GM12878 (cell line): ENCODE measurements at regions not wholly inside any gene's neighbourhood (a gene's known extent, or its start where the extent isn't known, plus 50 kb on each side); places are given as distances from the start of the nearest gene placed in this dataset.

Experiments used
- ATAC-seq: fragments of 200-7000 bp; cut with Tn5 transposase; 3 replicates; pipeline ENCODE4 v1.9.1; 2020; ENCODE audit warnings: mild to moderate bottlenecking, moderate library complexity
- BruUV-seq: library from RNA; stranded (reverse); fragments of 400-500 nt; replicated peaks from 2 replicates; lab custom pipeline; 2021; lab: Mats Ljungman, UMichigan
- CTCF ChIA-PET: fragments of 300-600 bp; sonication (Branson Sonifier 250); formaldehyde crosslinking; extraction: SDS; loops from one replicate; lab custom pipeline; 2021; ENCODE audit warnings: inconsistent platforms; lab: Yijun Ruan, JAX
- POLR2A ChIA-PET: fragments of 350-600 bp; formaldehyde crosslinking; extraction: SDS; loops from one replicate; lab custom pipeline; 2021; ENCODE audit warnings: inconsistent platforms; lab: Charles Lee
- RAD21 ChIA-PET: fragments of 300-600 bp; sonication (Branson Sonifier 250); formaldehyde crosslinking; loops from one replicate; lab custom pipeline; 2023; ENCODE audit warnings: antibody characterized with exemption; ENCODE audit not compliant: unreplicated experiment; lab: Charles Lee
- SMC1A ChIA-PET: fragments of 300-600 bp; sonication (Branson Sonifier 250); formaldehyde crosslinking; loops from one replicate; lab custom pipeline; 2023; ENCODE audit not compliant: unreplicated experiment, uncharacterized antibody; lab: Charles Lee
- DNase-seq: peaks from one replicate; pipeline ENCODE4 v3.0.0-alpha.2; 2011; ENCODE audit warnings: low read depth, low spot score
- FAIRE-seq: peaks from 3 replicates; lab custom pipeline; 2011; peaks lifted over from hg19 to GRCh38; lab: Jason Lieb, UNC
- H2AFZ ChIP-seq: 2 replicates; pipeline ENCODE4 v1.6.0; 2011; ENCODE audit warnings: low read depth, low read length, control low read depth; ENCODE audit not compliant: control insufficient read depth
- H3K27ac ChIP-seq: 2 replicates; pipeline ENCODE4 v1.5.1; 2011; ENCODE audit warnings: control low read depth; ENCODE audit not compliant: control insufficient read depth, insufficient read depth
- H3K27me3 ChIP-seq, 2 experiments: replicated peaks in 1 of 2; 2 replicates each; pipeline versions ENCODE4 v1.6.0 to v1.6.1; 2011; ENCODE audit warnings: low read length in 1 of 2; ENCODE audit not compliant: control insufficient read depth in 2 of 2, insufficient read depth in 2 of 2
- H3K36me3 ChIP-seq, 2 experiments: 2 replicates each; pipeline ENCODE4 v1.5.1; 2011; ENCODE audit warnings: low read length in 1 of 2; ENCODE audit not compliant: control insufficient read depth in 2 of 2, insufficient read depth in 2 of 2
- H3K4me1 ChIP-seq: 2 replicates; pipeline ENCODE4 v1.6.1; 2011; ENCODE audit warnings: mild to moderate bottlenecking, low read length, moderate library complexity, mixed read lengths; ENCODE audit not compliant: control insufficient read depth, insufficient read depth
- H3K4me2 ChIP-seq: 2 replicates; pipeline ENCODE4 v1.6.0; 2011; ENCODE audit warnings: control low read depth; ENCODE audit not compliant: control insufficient read depth, insufficient read depth
- H3K4me3 ChIP-seq: fragments of 200-600 bp; sonication (generic); 2 replicates; pipeline ENCODE4 v1.5.1; 2016
- H3K79me2 ChIP-seq: 2 replicates; pipeline ENCODE4 v1.6.0; 2011; ENCODE audit warnings: low read length; ENCODE audit not compliant: control insufficient read depth, insufficient read depth
- H3K9ac ChIP-seq: 2 replicates; pipeline ENCODE4 v1.8.0; 2011; ENCODE audit warnings: low read length, control low read depth, mixed read lengths; ENCODE audit not compliant: control insufficient read depth, insufficient read depth
- H3K9me3 ChIP-seq: replicated peaks from 3 replicates; pipeline ENCODE4 v1.5.1; 2011; ENCODE audit warnings: mild to moderate bottlenecking, low read length; ENCODE audit not compliant: control insufficient read depth, insufficient read depth
- H4K20me1 ChIP-seq: 2 replicates; pipeline ENCODE4 v1.6.0; 2011; ENCODE audit not compliant: control insufficient read depth, insufficient read depth
- ATF7 ChIP-seq: fragments of 450-650 bp; IDR thresholded peaks from 2 replicates; pipeline ENCODE4 v1.6.1; 2016; ENCODE audit warnings: low read depth, mild to moderate bottlenecking
- SMARCA5 ChIP-seq: fragments of 450-650 bp; IDR thresholded peaks from 2 replicates; pipeline ENCODE4 v1.6.1; 2017; ENCODE audit warnings: mild to moderate bottlenecking
- SREBF1 ChIP-seq: IDR thresholded peaks from 2 replicates; pipeline ENCODE4 v1.6.1; 2012; ENCODE audit warnings: mild to moderate bottlenecking, low read length
- STAT3 ChIP-seq: IDR thresholded peaks from 2 replicates; pipeline ENCODE4 v1.6.1; 2011; ENCODE audit warnings: low read depth, low read length, improper control_type of control experiment
- SUPT20H ChIP-seq: IDR thresholded peaks from 2 replicates; pipeline ENCODE4 v1.6.1; 2011; ENCODE audit warnings: low read depth, mild to moderate bottlenecking, low read length, moderate library complexity, borderline replicate concordance; ENCODE audit not compliant: control insufficient read depth
- TBL1XR1 ChIP-seq: IDR thresholded peaks from 2 replicates; pipeline ENCODE4 v1.6.1; 2012; ENCODE audit warnings: low read depth, low read length, improper control_type of control experiment
- WGBS: methylation state at CpG from one replicate; pipeline ENCODE4 v1.1.6; 2016; ENCODE audit warnings: low lambda C conversion rate; ENCODE audit not compliant: insufficient replicate concordance, insufficient coverage; ENCODE audit errors: missing lambda C conversion rate; 5-methylcytosine and 5-hydroxymethylcytosine counted together
- in situ Hi-C: fragments of 300-500 bp; cut with MboI; formaldehyde crosslinking; loops from 9 replicates; pipeline ENCODE4 v1.14.3; 2018; ENCODE audit warnings: mixed read lengths
- intact Hi-C: fragments of 100-400 bp; cut with micrococcal nuclease; formaldehyde crosslinking; loops from one replicate; pipeline ENCODE4 v1.14.2; 2022; ENCODE audit not compliant: unreplicated experiment
- TF ChIP-seq, protein P1 (sequence below): fragments of 450-650 bp; IDR thresholded peaks from 2 replicates; pipeline ENCODE4 v1.6.1; 2017; ENCODE audit warnings: mild to moderate bottlenecking, low read depth, inconsistent platforms; ENCODE audit not compliant: poor library complexity, severe bottlenecking
- TF ChIP-seq, protein P2 (sequence below): fragments of 150-350 bp; IDR thresholded peaks from 2 replicates; pipeline ENCODE4 v1.6.1; 2016; ENCODE audit warnings: low read depth, low read length

DNA sequence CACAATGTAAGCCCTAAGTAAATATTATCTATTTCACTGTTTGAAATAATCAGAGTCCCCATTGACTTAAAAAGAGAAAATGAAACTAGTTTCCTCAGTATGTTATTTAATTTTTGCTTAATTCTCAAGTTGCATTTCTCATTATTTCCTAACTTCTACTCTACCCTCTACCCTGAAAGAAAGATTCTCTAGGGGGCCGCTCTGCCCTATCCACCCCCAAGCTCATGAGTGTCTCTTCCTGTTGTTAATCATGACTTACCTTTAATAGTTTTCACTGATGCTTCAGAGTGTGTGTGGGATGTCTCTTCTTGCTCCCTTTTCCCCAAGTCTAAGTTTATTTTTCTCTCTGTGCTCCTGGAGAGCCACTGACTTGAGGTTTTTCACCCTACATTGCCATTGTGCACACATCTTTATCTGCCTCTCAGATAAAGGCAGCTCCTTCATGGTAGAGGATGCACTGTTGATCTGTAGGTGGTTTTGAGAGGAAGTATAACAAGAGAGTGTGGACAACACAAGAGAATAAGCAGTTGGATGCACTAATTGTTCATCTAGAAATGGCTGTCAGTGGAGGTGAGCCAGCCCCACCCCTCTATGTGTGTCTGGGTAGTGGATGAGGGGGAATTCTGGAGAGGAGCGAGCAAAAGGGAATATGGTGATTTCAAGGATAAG lies 261.7 kb downstream of the CHRM3 start:
- POLR2A ChIA-PET: no interaction called here

More for the DNA sequence above, 261.7 kb downstream of the CHRM3 start:
- Histone ChIP-seq H3K9me3 (no peaks in the 10 kb centered on the region), H3K4me3 (no peak overlapping the region), H3K27ac (no peak overlapping the region), H3K4me2 (no peak overlapping the region), H2AFZ (no peak overlapping the region), H3K79me2 (no peaks in the 10 kb centered on the region), H4K20me1 (no peaks in the 10 kb centered on the region), H3K27me3 (no peaks in the 10 kb centered on the region), H3K9ac (no peak overlapping the region), H3K36me3 (no peaks in the 10 kb centered on the region; a peak in 1 of 4 replicates), H3K4me1 (no peaks in the 10 kb centered on the region)
- no TSS peak for BruUV-seq
- ChIA-PET SMC1A (interaction anchor here (0.9 kb wide), 1 partner anchor 15 kb away, joined by 3 read pairs; no protein-coding TSS in a partner anchor), CTCF (no interaction called here), RAD21 (no interaction called here)
- intact Hi-C loops (no loop called here), in situ Hi-C loops (no loop called here)
- ATAC-seq: no peak
- TF ChIP-seq, protein P1, sequence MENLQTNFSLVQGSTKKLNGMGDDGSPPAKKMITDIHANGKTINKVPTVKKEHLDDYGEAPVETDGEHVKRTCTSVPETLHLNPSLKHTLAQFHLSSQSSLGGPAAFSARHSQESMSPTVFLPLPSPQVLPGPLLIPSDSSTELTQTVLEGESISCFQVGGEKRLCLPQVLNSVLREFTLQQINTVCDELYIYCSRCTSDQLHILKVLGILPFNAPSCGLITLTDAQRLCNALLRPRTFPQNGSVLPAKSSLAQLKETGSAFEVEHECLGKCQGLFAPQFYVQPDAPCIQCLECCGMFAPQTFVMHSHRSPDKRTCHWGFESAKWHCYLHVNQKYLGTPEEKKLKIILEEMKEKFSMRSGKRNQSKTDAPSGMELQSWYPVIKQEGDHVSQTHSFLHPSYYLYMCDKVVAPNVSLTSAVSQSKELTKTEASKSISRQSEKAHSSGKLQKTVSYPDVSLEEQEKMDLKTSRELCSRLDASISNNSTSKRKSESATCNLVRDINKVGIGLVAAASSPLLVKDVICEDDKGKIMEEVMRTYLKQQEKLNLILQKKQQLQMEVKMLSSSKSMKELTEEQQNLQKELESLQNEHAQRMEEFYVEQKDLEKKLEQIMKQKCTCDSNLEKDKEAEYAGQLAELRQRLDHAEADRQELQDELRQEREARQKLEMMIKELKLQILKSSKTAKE: no peak
- TF ChIP-seq TBL1XR1: no peak
- TF ChIP-seq SUPT20H: no peak
- no peak for TF ChIP-seq ATF7
- TF ChIP-seq SMARCA5: no peak
- TF ChIP-seq, protein P2, sequence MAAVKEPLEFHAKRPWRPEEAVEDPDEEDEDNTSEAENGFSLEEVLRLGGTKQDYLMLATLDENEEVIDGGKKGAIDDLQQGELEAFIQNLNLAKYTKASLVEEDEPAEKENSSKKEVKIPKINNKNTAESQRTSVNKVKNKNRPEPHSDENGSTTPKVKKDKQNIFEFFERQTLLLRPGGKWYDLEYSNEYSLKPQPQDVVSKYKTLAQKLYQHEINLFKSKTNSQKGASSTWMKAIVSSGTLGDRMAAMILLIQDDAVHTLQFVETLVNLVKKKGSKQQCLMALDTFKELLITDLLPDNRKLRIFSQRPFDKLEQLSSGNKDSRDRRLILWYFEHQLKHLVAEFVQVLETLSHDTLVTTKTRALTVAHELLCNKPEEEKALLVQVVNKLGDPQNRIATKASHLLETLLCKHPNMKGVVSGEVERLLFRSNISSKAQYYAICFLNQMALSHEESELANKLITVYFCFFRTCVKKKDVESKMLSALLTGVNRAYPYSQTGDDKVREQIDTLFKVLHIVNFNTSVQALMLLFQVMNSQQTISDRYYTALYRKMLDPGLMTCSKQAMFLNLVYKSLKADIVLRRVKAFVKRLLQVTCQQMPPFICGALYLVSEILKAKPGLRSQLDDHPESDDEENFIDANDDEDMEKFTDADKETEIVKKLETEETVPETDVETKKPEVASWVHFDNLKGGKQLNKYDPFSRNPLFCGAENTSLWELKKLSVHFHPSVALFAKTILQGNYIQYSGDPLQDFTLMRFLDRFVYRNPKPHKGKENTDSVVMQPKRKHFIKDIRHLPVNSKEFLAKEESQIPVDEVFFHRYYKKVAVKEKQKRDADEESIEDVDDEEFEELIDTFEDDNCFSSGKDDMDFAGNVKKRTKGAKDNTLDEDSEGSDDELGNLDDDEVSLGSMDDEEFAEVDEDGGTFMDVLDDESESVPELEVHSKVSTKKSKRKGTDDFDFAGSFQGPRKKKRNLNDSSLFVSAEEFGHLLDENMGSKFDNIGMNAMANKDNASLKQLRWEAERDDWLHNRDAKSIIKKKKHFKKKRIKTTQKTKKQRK: no peak
- TF ChIP-seq SREBF1: no peak
- TF ChIP-seq STAT3: no peak
- DNase-seq: no peak
- WGBS: 0% methylated on average over 2 of the region's 2 CpGs
- FAIRE-seq: no peak
